ENCODE measurements at regions not wholly inside any gene's neighbourhood (a gene's known extent, or its start where the extent isn't known, plus 50 kb on each side); places are given as distances from the start of the nearest gene placed in this dataset.

- H3K4me3 ChIP-seq (ENCODE audit: control insufficient read depth, low read depth, low read length) = no peak overlapping the region
- DNase-seq (ENCODE audit: low read depth) = no peak
- no peak for TF ChIP-seq CTCF (IDR thresholded peaks at IDR 0.05; ENCODE audit: control insufficient read depth, insufficient read depth, low read depth, low read length, missing control alignments)
These were observed 63.9 kb downstream of the RDH14 start for GRCh38 chr2:18496516-18496915.

GRCh38 chr2:18495058-18495457, 65.4 kb downstream of the RDH14 start:
- DNase-seq (ENCODE audit: low read depth) = no peak
- H3K4me3 ChIP-seq (ENCODE audit: control insufficient read depth, low read depth, low read length) = no peak overlapping the region
- no peak for TF ChIP-seq CTCF (IDR thresholded peaks at IDR 0.05; ENCODE audit: control insufficient read depth, insufficient read depth, low read depth, low read length, missing control alignments)

- no peak for DNase-seq (ENCODE audit: low read depth)
- TF ChIP-seq CTCF (IDR thresholded peaks at IDR 0.05; ENCODE audit: control insufficient read depth, insufficient read depth, low read depth, low read length, missing control alignments) = no peak
- H3K4me3 ChIP-seq (ENCODE audit: control insufficient read depth, low read depth, low read length) = no peak overlapping the region
These were observed 67.7 kb downstream of the RDH14 start for GRCh38 chr2:18492721-18493120.

GRCh38 chr2:18491577-18491976, 68.9 kb downstream of the RDH14 start:
- H3K4me3 ChIP-seq (ENCODE audit: control insufficient read depth, low read depth, low read length) = no peak overlapping the region
- DNase-seq (ENCODE audit: low read depth) = no peak
- TF ChIP-seq CTCF (IDR thresholded peaks at IDR 0.05; ENCODE audit: control insufficient read depth, insufficient read depth, low read depth, low read length, missing control alignments) = no peak

- DNase-seq (ENCODE audit: low read depth) = no peak
- H3K4me3 ChIP-seq (ENCODE audit: control insufficient read depth, low read depth, low read length) = no peak overlapping the region
- TF ChIP-seq CTCF (IDR thresholded peaks at IDR 0.05; ENCODE audit: control insufficient read depth, insufficient read depth, low read depth, low read length, missing control alignments) = no peak
These were observed 69.6 kb downstream of the RDH14 start for GRCh38 chr2:18490901-18491300.

- H3K4me3 ChIP-seq (ENCODE audit: control insufficient read depth, low read depth, low read length) = no peak overlapping the region
- TF ChIP-seq CTCF (IDR thresholded peaks at IDR 0.05; ENCODE audit: control insufficient read depth, insufficient read depth, low read depth, low read length, missing control alignments) = no peak
- no peak for DNase-seq (ENCODE audit: low read depth)
These were observed 73.1 kb downstream of the RDH14 start for GRCh38 chr2:18487106-18487913.

Measured in AG09309 (cell line).